OCI-LY7 (cell line): ENCODE measurements at regions not wholly inside any gene's neighbourhood (a gene's known extent, or its start where the extent isn't known, plus 50 kb on each side); places are given as distances from the start of the nearest gene placed in this dataset.

Source experiments
- BruUV-seq: library from RNA; stranded (reverse); fragments of 400-500 nt; replicated peaks from 2 replicates; lab custom pipeline; 2021; lab: Mats Ljungman, UMichigan
- CTCF ChIA-PET: fragments of 300-600 bp; sonication (Branson Sonifier 250); formaldehyde crosslinking; loops from one replicate; lab custom pipeline; 2022; ENCODE audit warnings: antibody characterized with exemption; ENCODE audit not compliant: unreplicated experiment; lab: Charles Lee
- POLR2A ChIA-PET: fragments of 300-600 bp; sonication (Branson Sonifier 250); formaldehyde crosslinking; loops from one replicate; lab custom pipeline; 2022; ENCODE audit warnings: antibody characterized with exemption; lab: Charles Lee
- DNase-seq: peaks from one replicate; pipeline ENCODE4 v3.0.0-alpha.2; 2015; ENCODE audit warnings: low spot score
- H2AFZ ChIP-seq: fragments of 200-600 bp; sonication (generic), shearing (Covaris generic); 2 replicates; pipeline ENCODE4 v1.6.1; 2014; ENCODE audit warnings: mild to moderate bottlenecking, antibody characterized with exemption, low read length, moderate library complexity
- H3K27ac ChIP-seq: fragments of 200-600 bp; sonication (generic); 2 replicates; pipeline ENCODE4 v1.5.1; 2014; ENCODE audit warnings: mixed run types, low read depth, mild to moderate bottlenecking, moderate library complexity, low read length, inconsistent platforms; ENCODE audit not compliant: poor library complexity, severe bottlenecking
- H3K36me3 ChIP-seq: fragments of 200-600 bp; sonication (generic); 2 replicates; pipeline ENCODE4 v1.6.1; 2014; ENCODE audit warnings: mild to moderate bottlenecking, antibody characterized with exemption, low read length, moderate library complexity, mixed read lengths; ENCODE audit not compliant: insufficient read depth
- H3K4me1 ChIP-seq: fragments of 200-600 bp; sonication (generic); 2 replicates; pipeline ENCODE4 v1.5.1; 2014; ENCODE audit warnings: mild to moderate bottlenecking, low read length; ENCODE audit not compliant: insufficient read depth, poor library complexity, severe bottlenecking
- H3K4me2 ChIP-seq: fragments of 200-600 bp; sonication (generic); 2 replicates; pipeline ENCODE4 v1.6.1; 2014; ENCODE audit warnings: mild to moderate bottlenecking, low read length
- H3K4me3 ChIP-seq: fragments of 200-600 bp; sonication (generic); 2 replicates; pipeline ENCODE4 v1.5.1; 2014; ENCODE audit warnings: mild to moderate bottlenecking, low read depth, low read length; ENCODE audit not compliant: poor library complexity, severe bottlenecking
- H3K79me2 ChIP-seq: fragments of 200-600 bp; sonication (generic); 2 replicates; pipeline ENCODE4 v1.6.1; 2016; ENCODE audit warnings: low read depth, mild to moderate bottlenecking, low read length, moderate library complexity, mixed read lengths; ENCODE audit not compliant: insufficient read depth
- H3K9me2 ChIP-seq: fragments of 200-600 bp; sonication (generic); 2 replicates; pipeline ENCODE4 v1.6.1; 2016; ENCODE audit warnings: mild to moderate bottlenecking, low read length, mixed read lengths; ENCODE audit not compliant: insufficient read depth
- H3K9me3 ChIP-seq: fragments of 200-600 bp; sonication (generic); 2 replicates; pipeline ENCODE4 v1.6.1; 2014; ENCODE audit warnings: mild to moderate bottlenecking, mixed run types, low read length, mixed read lengths
- H4K20me1 ChIP-seq: fragments of 200-600 bp; sonication (generic); 2 replicates; pipeline ENCODE4 v1.6.1; 2014; ENCODE audit warnings: mild to moderate bottlenecking, antibody characterized with exemption, low read length, moderate library complexity, mixed read lengths; ENCODE audit not compliant: insufficient read depth
- CTCF ChIP-seq: fragments of 200-600 bp; sonication (generic); conservative IDR thresholded peaks from 2 replicates; pipeline ENCODE4 v1.5.1; 2014; ENCODE audit warnings: mild to moderate bottlenecking, antibody characterized with exemption, low read length, moderate library complexity, mixed read lengths
- EZH2phosphoT487 ChIP-seq: fragments of 200-600 bp; sonication (generic); IDR thresholded peaks from 2 replicates; pipeline ENCODE4 v1.6.1; 2018; ENCODE audit warnings: low read depth, borderline replicate concordance, mild to moderate bottlenecking, mixed run types, antibody characterized with exemption, low read length, moderate library complexity, mixed read lengths
- intact Hi-C: fragments of 100-400 bp; cut with micrococcal nuclease; formaldehyde crosslinking; loops from one replicate; pipeline ENCODE4 v1.10.0; 2022; ENCODE audit not compliant: unreplicated experiment

GRCh38 chr11:91538065-91538464 lies 686.6 kb upstream of the FAT3 start:
- DNase-seq, result no peak
- H4K20me1 ChIP-seq, result no peaks in the 10 kb centered on the region
- POLR2A ChIA-PET, result no interaction called here
- no peak overlapping the region for H2AFZ ChIP-seq
- no peaks in the 10 kb centered on the region for H3K9me2 ChIP-seq
- BruUV-seq, result no TSS peak
- no peaks in the 10 kb centered on the region for H3K79me2 ChIP-seq
- H3K36me3 ChIP-seq, result no peaks in the 10 kb centered on the region
- H3K4me3 ChIP-seq, result no peak overlapping the region
- intact Hi-C loops, result no loop called here
- CTCF ChIA-PET, result no interaction called here
- no peaks in the 10 kb centered on the region for H3K9me3 ChIP-seq
- H3K4me1 ChIP-seq, result no peaks in the 10 kb centered on the region
- no peak overlapping the region for H3K4me2 ChIP-seq
- H3K27ac ChIP-seq, result no peak overlapping the region
- TF ChIP-seq CTCF (no peak), EZH2phosphoT487 (no peak)

GRCh38 chr11:91536366-91536765 lies 688.3 kb upstream of the FAT3 start:
- intact Hi-C loops, result no loop called here
- CTCF ChIA-PET, result no interaction called here

GRCh38 chr11:91528965-91529364 lies 695.7 kb upstream of the FAT3 start:
- no peaks in the 10 kb centered on the region for H3K36me3 ChIP-seq
- no peaks in the 10 kb centered on the region for H4K20me1 ChIP-seq
- no peak overlapping the region for H3K4me2 ChIP-seq
- H3K27ac ChIP-seq, result no peak overlapping the region
- ChIA-PET POLR2A (no interaction called here), CTCF (no interaction called here)
- BruUV-seq, result no TSS peak
- H3K79me2 ChIP-seq, result no peaks in the 10 kb centered on the region
- no peak overlapping the region for H2AFZ ChIP-seq
- DNase-seq, result no peak
- no peaks in the 10 kb centered on the region for H3K9me2 ChIP-seq
- H3K9me3 ChIP-seq, result 0 out of 2 replicates have a peak, but pooled peaks cover 5% of the 10 kb centered on the region
- intact Hi-C loops, result no loop called here
- H3K4me3 ChIP-seq, result no peak overlapping the region
- TF ChIP-seq CTCF (no peak), EZH2phosphoT487 (no peak)
- no peaks in the 10 kb centered on the region for H3K4me1 ChIP-seq

More at GRCh38 chr11:91536366-91536765, 688.3 kb upstream of the FAT3 start:
- no peak overlapping the region for H3K4me2 ChIP-seq
- H2AFZ ChIP-seq, result no peak overlapping the region
- TF ChIP-seq CTCF, result no peak
- no peak for TF ChIP-seq EZH2phosphoT487
- POLR2A ChIA-PET, result interaction anchor here (0.6 kb wide), 1 partner anchor 18 kb away, joined by 3 read pairs; no protein-coding TSS in a partner anchor
- H4K20me1 ChIP-seq, result no peaks in the 10 kb centered on the region
- H3K9me3 ChIP-seq, result no peaks in the 10 kb centered on the region
- no peak overlapping the region for H3K27ac ChIP-seq
- no peaks in the 10 kb centered on the region for H3K36me3 ChIP-seq
- no TSS peak for BruUV-seq
- no peaks in the 10 kb centered on the region for H3K9me2 ChIP-seq
- H3K79me2 ChIP-seq, result no peaks in the 10 kb centered on the region
- H3K4me3 ChIP-seq, result no peak overlapping the region
- DNase-seq, result no peak
- H3K4me1 ChIP-seq, result no peaks in the 10 kb centered on the region
